Subcutaneous abdominal adipose tissue (tissue), 5 donors: ENCODE measurements at regions not wholly inside any gene's neighbourhood (a gene's known extent, or its start where the extent isn't known, plus 50 kb on each side); places are given as distances from the start of the nearest gene placed in this dataset.

Experiments
- H3K27ac ChIP-seq: one replicate; pipeline ENCODE4 v1.7.0; 2013; ENCODE audit warnings: low read depth, mild to moderate bottlenecking, inconsistent platforms, low read length, moderate library complexity
- H3K27me3 ChIP-seq, 5 donors: one replicate each; pipeline ENCODE4 v1.7.0; 2013; ENCODE audit warnings: low read length in 5 of 5, inconsistent platforms in 1 of 5; ENCODE audit not compliant: control insufficient read depth in 5 of 5, insufficient read depth in 4 of 5
- H3K36me3 ChIP-seq, 5 donors: one replicate each; pipeline ENCODE4 v1.7.0; 2013; ENCODE audit warnings: low read length in 5 of 5; ENCODE audit not compliant: control insufficient read depth in 5 of 5, insufficient read depth in 5 of 5
- H3K4me1 ChIP-seq, 5 donors: one replicate each; pipeline ENCODE4 v1.7.0; 2013; ENCODE audit warnings: low read length in 5 of 5, mild to moderate bottlenecking in 3 of 5, moderate library complexity in 1 of 5; ENCODE audit not compliant: control insufficient read depth in 5 of 5, insufficient read depth in 5 of 5
- H3K4me3 ChIP-seq, 5 donors: one replicate each; pipeline ENCODE4 v1.7.0; 2013; ENCODE audit warnings: low read length in 5 of 5, low read depth in 1 of 5
- H3K9ac ChIP-seq, 5 donors: one replicate each; pipeline ENCODE4 v1.7.0; 2013; ENCODE audit warnings: low read length in 5 of 5, mild to moderate bottlenecking in 4 of 5, moderate library complexity in 3 of 5
- H3K9me3 ChIP-seq, 5 donors: one replicate each; pipeline ENCODE4 v1.7.0; 2013; ENCODE audit warnings: low read length in 5 of 5; ENCODE audit not compliant: control insufficient read depth in 5 of 5
- donor health status: healthy.
- donor health status: healthy.
- donor health status: healthy.
- donor health status: healthy.
- donor health status: healthy.

DNA sequence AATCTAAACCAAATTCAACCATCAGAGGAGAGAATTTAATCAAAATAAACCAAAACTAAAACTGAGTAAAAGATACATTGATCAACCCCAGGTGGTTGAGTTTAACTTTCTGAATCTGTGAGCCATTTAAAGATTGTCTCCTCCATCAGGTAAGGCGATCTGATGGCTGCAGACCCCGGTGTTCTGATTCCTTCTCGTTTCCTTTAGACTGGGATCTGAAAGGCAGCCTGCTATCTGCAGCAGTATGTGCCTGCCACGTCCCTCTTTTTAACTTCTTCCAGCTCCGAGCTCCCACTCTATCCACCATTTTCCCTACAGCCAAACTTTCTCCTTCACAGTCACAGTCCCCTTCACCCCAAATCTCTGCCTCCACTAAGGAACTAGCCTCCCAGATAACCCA, 66.1 kb upstream of the ARHGAP32 start:
- H3K27me3 ChIP-seq = no peaks in the 10 kb centered on the region
- no peak overlapping the region for H3K27ac ChIP-seq
- H3K4me3 ChIP-seq = no peak overlapping the region
- H3K9me3 ChIP-seq = no peaks in the 10 kb centered on the region
- H3K36me3 ChIP-seq = no peaks in the 10 kb centered on the region
- H3K9ac ChIP-seq = no peak overlapping the region
- H3K4me1 ChIP-seq = no peaks in the 10 kb centered on the region

DNA sequence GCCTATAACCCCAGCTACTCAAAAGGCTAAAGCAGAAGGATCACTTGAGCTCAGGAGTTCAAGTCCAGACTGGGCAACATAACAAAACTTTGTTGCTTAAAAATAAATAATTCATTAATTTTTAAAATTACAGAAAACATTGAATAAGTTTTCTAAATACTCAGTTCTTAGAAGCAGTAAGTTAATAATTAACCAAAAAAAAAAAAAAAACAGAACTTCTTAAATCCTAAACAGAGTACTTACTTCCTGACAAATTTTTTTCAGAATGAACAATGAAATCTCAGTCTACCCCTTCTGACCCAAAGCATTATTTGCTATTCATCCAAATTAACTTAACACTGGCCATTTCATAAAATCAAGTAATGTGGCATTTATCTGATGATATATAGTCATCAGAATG, 65.4 kb upstream of the ARHGAP32 start:
- H3K36me3 ChIP-seq = no peaks in the 10 kb centered on the region
- no peak overlapping the region for H3K27ac ChIP-seq
- H3K9me3 ChIP-seq = no peaks in the 10 kb centered on the region
- H3K4me3 ChIP-seq = no peak overlapping the region
- H3K27me3 ChIP-seq = no peaks in the 10 kb centered on the region
- H3K4me1 ChIP-seq = no peaks in the 10 kb centered on the region
- no peak overlapping the region for H3K9ac ChIP-seq

DNA sequence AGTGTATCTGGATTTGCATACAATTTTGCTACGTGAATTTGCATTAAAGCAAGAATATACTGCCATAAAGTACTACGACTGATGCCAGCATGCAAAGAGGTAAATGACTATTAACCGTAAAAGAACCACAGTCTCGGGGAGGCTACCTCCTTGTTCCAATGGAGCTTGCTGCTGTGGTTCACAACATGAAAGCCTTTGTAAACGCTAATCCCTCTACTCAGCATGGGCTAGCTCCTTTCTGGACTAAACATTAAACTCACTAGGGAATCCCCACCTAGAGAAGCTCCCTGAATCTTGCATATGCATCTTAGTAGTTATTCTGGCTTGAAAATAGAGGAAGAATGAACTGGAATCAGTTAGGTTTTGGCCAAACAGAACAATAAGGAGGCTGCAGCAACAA, 60.5 kb upstream of the ARHGAP32 start:
- Histone ChIP-seq H3K9ac (no peak overlapping the region), H3K27me3 (no peaks in the 10 kb centered on the region), H3K4me3 (no peak overlapping the region), H3K36me3 (no peaks in the 10 kb centered on the region), H3K27ac (no peak overlapping the region), H3K9me3 (no peaks in the 10 kb centered on the region), H3K4me1 (peaks cover 0 to 14% (median 3%) of the 10 kb centered on the region in 5 donors)

DNA sequence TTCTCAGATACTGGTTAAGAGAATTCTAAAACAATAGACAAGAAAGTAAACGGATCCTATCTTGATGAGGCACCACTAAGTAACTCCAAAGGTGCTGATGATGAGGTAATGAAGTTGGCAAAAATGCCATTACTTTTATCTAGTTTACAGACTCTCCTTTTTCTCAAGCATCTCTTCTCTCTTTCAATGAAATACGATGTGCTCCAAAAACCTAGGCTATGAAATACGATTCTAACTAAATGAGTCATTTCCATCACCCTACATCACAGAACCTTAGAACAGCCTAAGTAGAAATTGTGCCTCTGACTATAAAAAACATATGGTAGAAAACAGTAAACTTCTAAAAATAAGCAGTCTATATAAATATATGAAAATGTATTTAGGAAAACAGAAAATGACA, 58.9 kb upstream of the ARHGAP32 start:
- Histone ChIP-seq H3K27me3 (no peaks in the 10 kb centered on the region), H3K36me3 (no peaks in the 10 kb centered on the region), H3K4me3 (no peak overlapping the region), H3K9me3 (no peaks in the 10 kb centered on the region), H3K4me1 (peaks cover 0 to 14% (median 3%) of the 10 kb centered on the region in 5 donors), H3K9ac (no peak overlapping the region), H3K27ac (no peak overlapping the region)

DNA sequence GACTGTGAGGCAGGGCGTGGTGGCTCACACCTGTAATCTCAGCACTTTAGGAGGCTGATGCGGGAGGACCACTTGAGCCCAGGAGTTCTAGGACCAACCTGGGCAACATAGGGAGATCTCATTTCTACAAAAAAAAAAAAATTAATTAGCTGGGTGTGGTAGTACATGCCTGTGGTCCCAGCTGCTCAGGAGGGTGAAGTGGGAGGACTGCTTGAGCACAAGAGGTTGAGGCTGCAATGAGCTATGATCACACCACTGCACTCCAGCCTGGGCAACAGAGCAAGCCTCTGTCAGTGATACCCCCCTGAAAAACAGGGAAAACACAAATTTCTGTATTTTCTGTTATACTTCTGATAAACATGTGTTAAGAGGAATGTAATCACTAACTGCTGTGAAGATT, 57.8 kb upstream of the ARHGAP32 start:
- Histone ChIP-seq H3K36me3 (no peaks in the 10 kb centered on the region), H3K27me3 (no peaks in the 10 kb centered on the region), H3K9ac (no peak overlapping the region), H3K27ac (no peak overlapping the region), H3K4me1 (peaks cover 0 to 14% (median 3%) of the 10 kb centered on the region in 5 donors), H3K4me3 (no peak overlapping the region), H3K9me3 (no peaks in the 10 kb centered on the region)

DNA sequence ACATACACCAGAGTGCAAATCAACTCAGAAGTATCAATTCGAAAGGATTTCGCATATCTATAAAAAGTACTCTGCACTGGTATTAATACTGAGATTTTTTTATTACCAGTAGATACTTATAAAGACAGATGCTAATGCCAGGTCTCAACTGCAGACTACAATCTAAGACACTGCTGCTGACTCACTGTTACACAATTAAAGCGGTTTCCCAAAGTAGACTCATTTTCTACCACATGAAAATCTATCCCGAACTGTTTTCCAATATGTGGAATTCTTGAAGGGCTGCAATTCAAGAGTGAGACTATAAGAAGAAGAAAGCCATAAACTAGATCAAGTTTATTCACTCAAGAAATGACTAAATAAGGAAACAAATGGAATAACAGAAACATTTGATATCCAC, 57.2 kb upstream of the ARHGAP32 start:
- H3K27me3 ChIP-seq = no peaks in the 10 kb centered on the region
- H3K27ac ChIP-seq = no peak overlapping the region
- H3K36me3 ChIP-seq = no peaks in the 10 kb centered on the region
- H3K9me3 ChIP-seq = no peaks in the 10 kb centered on the region
- H3K4me1 ChIP-seq = peaks cover 0 to 14% (median 3%) of the 10 kb centered on the region in 5 donors
- no peak overlapping the region for H3K9ac ChIP-seq
- no peak overlapping the region for H3K4me3 ChIP-seq

DNA sequence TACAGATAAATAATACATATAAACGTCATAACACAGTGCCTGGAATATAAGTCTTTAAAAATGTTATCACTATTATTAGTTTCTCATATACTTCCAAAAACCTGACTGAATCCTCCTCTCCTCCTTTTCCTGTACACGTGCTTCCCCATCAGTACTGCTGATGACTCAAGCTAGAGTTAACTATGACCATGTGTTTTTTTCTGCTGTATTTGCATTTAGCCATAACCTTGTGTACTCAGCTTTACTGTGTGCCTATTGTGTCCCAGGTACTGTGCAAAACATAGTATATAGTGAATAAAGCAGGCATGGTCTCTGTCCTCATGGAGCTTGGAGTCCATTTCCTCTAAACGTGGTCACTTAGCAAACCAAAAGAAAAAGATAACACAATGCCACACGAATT, 56.5 kb upstream of the ARHGAP32 start:
- Histone ChIP-seq H3K27ac (no peak overlapping the region), H3K4me3 (no peak overlapping the region), H3K36me3 (no peaks in the 10 kb centered on the region), H3K9ac (no peak overlapping the region), H3K27me3 (no peaks in the 10 kb centered on the region), H3K4me1 (peaks cover 0 to 14% (median 3%) of the 10 kb centered on the region in 5 donors), H3K9me3 (no peaks in the 10 kb centered on the region)

DNA sequence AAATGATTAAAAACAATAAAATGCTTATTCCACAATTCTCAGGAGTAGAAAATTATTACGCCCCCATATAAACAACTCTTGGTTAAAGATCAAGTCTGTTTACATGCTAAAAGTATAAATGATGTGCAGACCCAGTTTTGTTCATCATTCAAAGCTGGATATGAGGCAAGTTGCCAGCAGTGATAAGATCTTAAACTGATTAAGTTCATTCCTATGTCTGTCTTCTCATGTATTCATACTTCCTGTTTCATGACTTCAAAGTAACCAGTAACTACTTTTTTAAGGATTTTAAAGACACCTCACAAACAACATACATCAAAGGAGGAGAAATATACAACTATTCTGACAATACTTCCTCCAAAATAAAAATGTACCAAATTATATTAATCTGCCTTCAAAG, 55.0 kb upstream of the ARHGAP32 start:
- no peaks in the 10 kb centered on the region for H3K36me3 ChIP-seq
- no peak overlapping the region for H3K27ac ChIP-seq
- H3K9me3 ChIP-seq = no peaks in the 10 kb centered on the region
- H3K4me1 ChIP-seq = peaks cover 0 to 14% (median 3%) of the 10 kb centered on the region in 5 donors
- H3K4me3 ChIP-seq = no peak overlapping the region
- no peaks in the 10 kb centered on the region for H3K27me3 ChIP-seq
- H3K9ac ChIP-seq = no peak overlapping the region

DNA sequence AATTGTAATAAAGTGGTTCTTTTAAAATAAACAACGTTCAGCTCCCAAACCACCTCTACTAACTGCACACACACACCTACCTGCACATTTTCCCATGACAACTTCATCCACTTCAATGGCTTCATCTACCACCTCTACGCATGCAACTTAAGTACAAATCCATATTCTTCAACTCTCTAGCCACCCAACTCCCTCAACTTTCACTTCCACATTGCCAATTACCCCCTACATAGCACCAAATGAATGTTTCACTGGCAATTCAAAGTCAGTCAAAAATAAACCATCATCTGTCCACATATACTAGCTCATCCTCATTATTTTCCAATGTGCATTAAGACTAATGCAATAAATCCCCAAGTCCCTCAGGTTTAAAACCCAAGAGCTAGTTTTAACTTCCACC, 50.7 kb upstream of the ARHGAP32 start:
- H3K27me3 ChIP-seq = no peaks in the 10 kb centered on the region
- H3K36me3 ChIP-seq = no peaks in the 10 kb centered on the region
- no peak overlapping the region for H3K9ac ChIP-seq
- no peak overlapping the region for H3K4me3 ChIP-seq
- no peak overlapping the region for H3K27ac ChIP-seq
- no peaks in the 10 kb centered on the region for H3K9me3 ChIP-seq
- H3K4me1 ChIP-seq = no peaks in the 10 kb centered on the region
